Uterus (tissue), 3 donors: ENCODE measurements at regions not wholly inside any gene's neighbourhood (a gene's known extent, or its start where the extent isn't known, plus 50 kb on each side); places are given as distances from the start of the nearest gene placed in this dataset.
"Not testable (repeated sequence)": the region's sequence is repeated elsewhere in the genome, so short reads cannot be mapped to it uniquely, and the experiment has no call there.

Source experiments
- DNase-seq, 2 donors: peaks; one replicate each; pipeline ENCODE4 v3.0.0-alpha.2; 2019 to 2020
- H3K27ac ChIP-seq, 2 donors: fragments of 200-600 bp; sonication (generic); 1 replicate in 1 of 2; 2 replicates in 1 of 2; pipeline ENCODE4 v1.5.1; 2016 to 2018
- H3K27me3 ChIP-seq, 2 donors: fragments of 200-600 bp; sonication (generic); one replicate each; pipeline ENCODE4 v1.5.1; 2018 to 2019; ENCODE audit warnings: control low read depth in 1 of 2
- H3K36me3 ChIP-seq, 2 donors: fragments of 200-600 bp; sonication (generic); one replicate each; pipeline ENCODE4 v1.5.1; 2019; ENCODE audit warnings: control low read depth in 1 of 2
- H3K4me1 ChIP-seq, 2 donors: fragments of 200-600 bp; sonication (generic); one replicate each; pipeline ENCODE4 v1.5.1; 2018 to 2019; ENCODE audit warnings: control low read depth in 1 of 2
- H3K4me3 ChIP-seq, 2 donors: fragments of 200-600 bp; sonication (generic); 1 replicate in 1 of 2; 2 replicates in 1 of 2; pipeline ENCODE4 v1.5.1; 2018 to 2019; ENCODE audit warnings: mild to moderate bottlenecking in 1 of 2
- H3K9me3 ChIP-seq, 2 donors: fragments of 200-600 bp; sonication (generic); one replicate each; pipeline ENCODE4 v1.5.1; 2019; ENCODE audit warnings: control low read depth in 1 of 2
- POLR2A ChIP-seq, 2 donors: fragments of 450-650 bp; IDR thresholded peaks; one replicate each; pipeline ENCODE4 v1.6.1; 2016; ENCODE audit warnings: antibody characterized with exemption in 2 of 2, mild to moderate bottlenecking in 1 of 2, moderate library complexity in 1 of 2
- intact Hi-C: fragments of 100-400 bp; cut with DNase I; formaldehyde crosslinking; loops from one replicate; pipeline ENCODE4 v1.15.1; 2023; ENCODE audit warnings: low total_unique reads
- TF ChIP-seq, protein P1 (sequence below), 4 experiments: fragments of 200-600 bp in 2 of 4; fragments of 450-650 bp in 2 of 4; sonication (generic) in 2 of 4; IDR thresholded peaks; one replicate each; pipeline ENCODE4 v1.5.1; 2016 to 2019; ENCODE audit warnings: antibody characterized with exemption in 4 of 4, mild to moderate bottlenecking in 2 of 4, moderate library complexity in 1 of 4
- donor health status: DM: yes; HTN: yes; CAD: no.

DNA sequence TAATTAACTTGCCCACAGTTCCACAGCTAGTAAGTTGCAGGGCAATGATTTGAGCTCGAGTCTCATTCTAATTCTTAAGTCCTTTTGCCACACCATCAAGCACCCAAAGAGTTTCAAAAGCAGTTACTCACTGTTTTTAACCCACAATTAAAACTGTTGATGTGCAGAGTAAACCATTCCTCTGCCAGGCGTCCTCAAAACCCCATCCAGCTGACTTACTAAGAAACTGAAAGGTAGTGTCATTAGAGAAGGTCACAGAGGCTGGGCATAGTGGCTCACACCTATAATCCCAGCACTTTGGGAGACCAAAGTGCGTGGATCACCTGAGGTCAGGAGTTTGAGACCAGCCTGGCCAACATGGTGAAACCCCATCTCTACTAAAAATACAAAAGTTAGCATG, 121.7 kb downstream of the CHIC2 start:
- Histone ChIP-seq H3K4me3 (no peak overlapping the region), H3K9me3 (peaks cover 0 to 4% of the 10 kb centered on the region in 2 donors), H3K27ac (no peak overlapping the region), H3K4me1 (no peaks in the 10 kb centered on the region), H3K27me3 (no peaks in the 10 kb centered on the region), H3K36me3 (no peaks in the 10 kb centered on the region)
- TF ChIP-seq POLR2A (IDR thresholded peaks at IDR 0.05): no peak
- TF ChIP-seq, protein P1, sequence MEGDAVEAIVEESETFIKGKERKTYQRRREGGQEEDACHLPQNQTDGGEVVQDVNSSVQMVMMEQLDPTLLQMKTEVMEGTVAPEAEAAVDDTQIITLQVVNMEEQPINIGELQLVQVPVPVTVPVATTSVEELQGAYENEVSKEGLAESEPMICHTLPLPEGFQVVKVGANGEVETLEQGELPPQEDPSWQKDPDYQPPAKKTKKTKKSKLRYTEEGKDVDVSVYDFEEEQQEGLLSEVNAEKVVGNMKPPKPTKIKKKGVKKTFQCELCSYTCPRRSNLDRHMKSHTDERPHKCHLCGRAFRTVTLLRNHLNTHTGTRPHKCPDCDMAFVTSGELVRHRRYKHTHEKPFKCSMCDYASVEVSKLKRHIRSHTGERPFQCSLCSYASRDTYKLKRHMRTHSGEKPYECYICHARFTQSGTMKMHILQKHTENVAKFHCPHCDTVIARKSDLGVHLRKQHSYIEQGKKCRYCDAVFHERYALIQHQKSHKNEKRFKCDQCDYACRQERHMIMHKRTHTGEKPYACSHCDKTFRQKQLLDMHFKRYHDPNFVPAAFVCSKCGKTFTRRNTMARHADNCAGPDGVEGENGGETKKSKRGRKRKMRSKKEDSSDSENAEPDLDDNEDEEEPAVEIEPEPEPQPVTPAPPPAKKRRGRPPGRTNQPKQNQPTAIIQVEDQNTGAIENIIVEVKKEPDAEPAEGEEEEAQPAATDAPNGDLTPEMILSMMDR (IDR thresholded peaks at IDR 0.05): no peak
- intact Hi-C loops: no loop called here
- no peak for DNase-seq

DNA sequence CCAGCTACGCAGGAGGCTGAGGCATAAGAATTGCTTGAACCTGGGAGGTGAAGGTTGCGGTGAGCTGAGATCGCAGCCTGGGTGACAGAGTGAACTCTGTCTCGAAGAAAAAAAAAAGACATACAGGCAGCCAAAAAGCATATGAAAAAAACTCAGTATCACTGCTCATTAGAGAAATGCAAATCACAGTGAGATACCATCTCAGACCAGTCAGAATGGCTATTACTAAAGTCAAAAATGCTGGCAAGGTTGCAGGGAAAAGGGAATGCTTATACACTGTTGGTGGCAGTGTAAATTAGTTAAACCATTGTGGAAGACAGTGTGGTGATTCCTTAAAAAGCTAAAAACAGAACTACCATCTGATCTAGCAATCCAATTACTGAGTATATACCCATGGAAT, 123.1 kb downstream of the CHIC2 start:
- Histone ChIP-seq H3K36me3 (no peaks in the 10 kb centered on the region), H3K9me3 (peaks cover 0 to 4% of the 10 kb centered on the region in 2 donors), H3K4me3 (no peak overlapping the region), H3K27me3 (no peaks in the 10 kb centered on the region), H3K4me1 (no peaks in the 10 kb centered on the region), H3K27ac (no peak overlapping the region)
- TF ChIP-seq POLR2A (IDR thresholded peaks at IDR 0.05): no peak
- TF ChIP-seq, protein P1 (IDR thresholded peaks at IDR 0.05): no peak
- intact Hi-C loops: no loop called here
- DNase-seq: no peak

DNA sequence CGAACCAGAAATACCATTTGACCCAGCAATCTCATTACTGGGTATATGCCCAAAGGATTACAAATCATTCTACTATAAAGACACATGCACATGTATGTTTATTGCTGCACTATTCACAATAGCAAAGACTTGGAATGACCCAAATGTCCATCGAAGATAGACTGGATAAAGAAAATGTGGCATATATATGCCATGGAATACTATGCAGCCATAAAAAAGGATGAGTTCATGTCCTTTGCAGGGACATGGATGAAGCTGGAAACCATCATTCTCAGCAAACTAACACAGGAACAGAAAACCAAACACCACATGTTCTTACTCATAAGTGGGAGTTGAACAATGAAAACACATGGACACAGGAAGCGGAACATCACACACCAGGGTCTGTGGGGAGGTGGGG, 124.5 kb downstream of the CHIC2 start:
- H3K9me3 ChIP-seq, H3K4me3 ChIP-seq, H3K27me3 ChIP-seq, H3K27ac ChIP-seq, H3K4me1 ChIP-seq, intact Hi-C loops, H3K36me3 ChIP-seq, DNase-seq: not testable (repeated sequence)

DNA sequence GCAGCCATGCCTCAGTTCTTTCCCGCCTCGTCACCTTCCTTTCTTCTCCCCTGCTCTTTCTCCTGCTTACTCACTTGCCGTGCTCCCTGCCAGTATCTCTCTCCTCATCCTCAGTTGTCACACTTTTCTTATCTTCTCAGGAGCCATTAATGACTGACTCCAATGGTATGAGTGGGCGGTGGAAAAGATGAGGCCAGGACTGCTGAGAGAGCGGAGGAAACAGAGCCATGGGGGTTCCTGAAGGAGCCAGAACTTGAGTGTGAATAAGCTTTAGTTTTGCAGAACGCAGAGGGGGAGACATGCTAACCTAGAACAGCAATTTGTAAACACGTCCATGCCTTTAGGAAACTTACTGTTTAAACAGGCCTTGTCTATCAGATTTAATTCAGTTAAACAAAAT, 126.5 kb downstream of the CHIC2 start:
- Histone ChIP-seq H3K27ac (peak overlapping the region in 1 of 2 donors; percentile 8), H3K4me3 (no peak overlapping the region), H3K4me1 (no peaks in the 10 kb centered on the region), H3K9me3 (peaks cover 0 to 4% of the 10 kb centered on the region in 2 donors), H3K36me3 (no peaks in the 10 kb centered on the region), H3K27me3 (no peaks in the 10 kb centered on the region)
- TF ChIP-seq POLR2A (IDR thresholded peaks at IDR 0.05): no peak
- TF ChIP-seq, protein P1 (IDR thresholded peaks at IDR 0.05): no peak
- intact Hi-C loops: no loop called here
- peak; percentile 42 to 43 for DNase-seq

DNA sequence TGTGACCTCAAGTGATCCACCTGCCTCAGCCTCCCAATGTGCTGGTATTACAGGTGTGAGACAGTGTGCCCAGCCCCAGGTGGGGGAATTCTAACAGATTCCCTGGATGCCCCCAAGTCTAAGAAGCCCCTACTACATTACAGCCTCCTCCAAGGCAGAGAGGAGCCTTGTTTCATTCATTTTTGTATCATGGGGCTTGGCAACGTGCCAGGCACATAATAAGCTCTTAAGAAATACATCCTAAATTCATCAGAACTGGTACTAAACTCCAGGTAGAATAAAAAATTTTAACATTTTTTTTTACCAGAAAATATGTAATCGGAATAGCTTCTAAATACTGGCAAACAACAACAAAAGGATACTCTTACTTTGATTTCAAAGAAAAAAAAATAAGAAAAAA, 127.1 kb downstream of the CHIC2 start:
- Histone ChIP-seq H3K27ac (no peak overlapping the region), H3K9me3 (peaks cover 0 to 4% of the 10 kb centered on the region in 2 donors), H3K36me3 (no peaks in the 10 kb centered on the region), H3K4me3 (no peak overlapping the region), H3K4me1 (no peaks in the 10 kb centered on the region), H3K27me3 (no peaks in the 10 kb centered on the region)
- no peak for DNase-seq
- intact Hi-C loops: no loop called here
- TF ChIP-seq, protein P1 (IDR thresholded peaks at IDR 0.05): no peak
- TF ChIP-seq POLR2A (IDR thresholded peaks at IDR 0.05): no peak

DNA sequence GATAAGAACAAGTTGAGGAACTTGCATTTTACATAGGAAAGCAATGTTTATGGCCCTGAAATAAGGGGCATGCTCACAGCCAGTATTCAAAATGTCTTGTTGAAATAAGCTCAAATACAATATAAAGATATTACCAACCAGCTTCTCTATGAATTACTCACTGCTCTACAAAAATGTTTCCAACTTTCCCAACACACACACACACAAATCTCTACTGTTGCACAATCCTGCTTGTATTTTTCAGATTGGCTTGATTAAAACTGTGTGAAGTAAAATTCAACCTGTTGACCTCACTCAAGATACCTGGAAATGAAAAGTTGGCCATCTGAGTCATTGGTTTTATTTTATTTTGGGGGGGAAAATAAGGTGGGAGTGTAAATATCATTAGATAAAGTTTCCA, 128.6 kb downstream of the CHIC2 start:
- TF ChIP-seq, protein P1 (IDR thresholded peaks at IDR 0.05): no peak
- TF ChIP-seq POLR2A (IDR thresholded peaks at IDR 0.05): no peak
- Histone ChIP-seq H3K9me3 (peaks cover 0 to 4% of the 10 kb centered on the region in 2 donors), H3K4me3 (no peak overlapping the region), H3K27me3 (no peaks in the 10 kb centered on the region), H3K27ac (no peak overlapping the region), H3K36me3 (no peaks in the 10 kb centered on the region), H3K4me1 (no peaks in the 10 kb centered on the region)
- no peak for DNase-seq
- intact Hi-C loops: no loop called here
